ENCODE measurements at regions not wholly inside any gene's neighbourhood (a gene's known extent, or its start where the extent isn't known, plus 50 kb on each side); places are given as distances from the start of the nearest gene placed in this dataset.

DNA sequence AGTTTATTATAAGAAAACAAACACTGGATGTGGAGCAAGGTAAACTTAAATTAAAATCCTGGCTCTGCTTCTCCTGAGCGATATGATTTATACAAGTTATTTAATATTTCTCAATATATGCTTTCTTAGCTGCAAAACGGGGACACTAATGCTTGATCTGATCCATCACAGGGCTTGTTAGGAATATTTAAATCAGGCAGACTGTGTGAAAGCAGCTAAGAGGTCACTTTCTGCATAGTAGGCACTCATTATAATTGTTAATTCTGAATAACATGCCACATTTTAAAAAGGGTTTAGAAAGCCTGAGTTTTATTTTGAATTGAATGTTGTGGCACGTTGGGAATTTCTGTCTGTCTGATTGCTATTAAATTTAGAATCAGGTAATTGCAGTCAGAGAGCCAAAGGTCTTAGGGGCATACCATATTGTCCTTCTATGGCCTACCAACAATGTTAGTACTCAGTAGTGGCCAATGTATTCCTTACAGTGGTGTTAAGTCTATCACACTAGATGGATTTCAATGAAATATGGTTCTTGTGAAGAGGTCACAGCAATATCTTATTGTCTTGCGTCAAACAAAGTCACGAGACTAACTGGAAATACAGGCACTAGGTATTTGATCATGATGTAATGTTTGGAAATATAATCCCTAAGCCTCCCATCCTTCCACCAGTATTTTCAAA, 890.0 kb upstream of the CDH8 start:
- TF ChIP-seq, protein P1, sequence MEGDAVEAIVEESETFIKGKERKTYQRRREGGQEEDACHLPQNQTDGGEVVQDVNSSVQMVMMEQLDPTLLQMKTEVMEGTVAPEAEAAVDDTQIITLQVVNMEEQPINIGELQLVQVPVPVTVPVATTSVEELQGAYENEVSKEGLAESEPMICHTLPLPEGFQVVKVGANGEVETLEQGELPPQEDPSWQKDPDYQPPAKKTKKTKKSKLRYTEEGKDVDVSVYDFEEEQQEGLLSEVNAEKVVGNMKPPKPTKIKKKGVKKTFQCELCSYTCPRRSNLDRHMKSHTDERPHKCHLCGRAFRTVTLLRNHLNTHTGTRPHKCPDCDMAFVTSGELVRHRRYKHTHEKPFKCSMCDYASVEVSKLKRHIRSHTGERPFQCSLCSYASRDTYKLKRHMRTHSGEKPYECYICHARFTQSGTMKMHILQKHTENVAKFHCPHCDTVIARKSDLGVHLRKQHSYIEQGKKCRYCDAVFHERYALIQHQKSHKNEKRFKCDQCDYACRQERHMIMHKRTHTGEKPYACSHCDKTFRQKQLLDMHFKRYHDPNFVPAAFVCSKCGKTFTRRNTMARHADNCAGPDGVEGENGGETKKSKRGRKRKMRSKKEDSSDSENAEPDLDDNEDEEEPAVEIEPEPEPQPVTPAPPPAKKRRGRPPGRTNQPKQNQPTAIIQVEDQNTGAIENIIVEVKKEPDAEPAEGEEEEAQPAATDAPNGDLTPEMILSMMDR (IDR thresholded peaks at IDR 0.05; ENCODE audit: low read length): no peak
- TF ChIP-seq EZH2 (optimal IDR thresholded peaks at IDR 0.05; ENCODE audit: low read depth, low read length): no peak
- TF ChIP-seq EZH2phosphoT487 (IDR thresholded peaks at IDR 0.05; ENCODE audit: low read length): no peak
- Histone ChIP-seq H3K4me2 (ENCODE audit: low read depth, low read length) (no peak overlapping the region), H3K79me2 (ENCODE audit: low read length) (no peaks in the 10 kb centered on the region), H3K9ac (ENCODE audit: low read length) (no peak overlapping the region), H2AFZ (ENCODE audit: low read length) (no peak overlapping the region), H3F3A (ENCODE audit: insufficient read depth, low read length) (no peaks in the 10 kb centered on the region), H4K20me1 (ENCODE audit: insufficient read depth, low read length) (no peaks in the 10 kb centered on the region), H3K27me3 (replicated peaks; ENCODE audit: insufficient read depth, low read length) (no peaks in the 10 kb centered on the region), H3K9me2 (replicated peaks; ENCODE audit: insufficient read depth, low read length) (no peaks in the 10 kb centered on the region), H3K27ac (ENCODE audit: low read length) (no peak overlapping the region), H3K4me3 (ENCODE audit: low read length) (no peak overlapping the region), H3K9me3 (replicated peaks; ENCODE audit: insufficient read depth, low read length) (no peaks in the 10 kb centered on the region), H3K4me1 (ENCODE audit: low read length) (no peaks in the 10 kb centered on the region), H3K36me3 (replicated peaks; ENCODE audit: insufficient read depth, low read length) (no peaks in the 10 kb centered on the region)
- DNase-seq: no peak

DNA sequence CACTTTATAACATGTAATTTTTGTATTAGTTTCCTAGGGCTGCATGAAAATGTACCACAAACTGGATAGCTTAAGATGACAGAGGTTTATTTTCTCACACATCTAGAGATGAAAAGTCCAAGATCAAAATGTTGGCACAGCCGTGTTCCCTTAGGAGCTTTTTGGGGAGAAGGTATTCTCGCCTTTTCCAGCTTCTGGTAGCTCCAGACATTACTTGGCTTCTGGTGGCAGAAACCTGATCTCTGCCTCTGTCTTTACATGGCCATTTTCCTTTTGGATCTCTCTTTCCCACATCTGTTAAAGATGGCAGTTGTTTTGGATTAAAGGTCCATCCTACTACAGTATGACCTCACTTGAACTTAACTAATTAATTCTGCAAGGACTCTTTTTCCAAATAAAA, 885.7 kb upstream of the CDH8 start:
- no peaks in the 10 kb centered on the region for H3K36me3 ChIP-seq (replicated peaks; ENCODE audit: insufficient read depth, low read length)

DNA sequence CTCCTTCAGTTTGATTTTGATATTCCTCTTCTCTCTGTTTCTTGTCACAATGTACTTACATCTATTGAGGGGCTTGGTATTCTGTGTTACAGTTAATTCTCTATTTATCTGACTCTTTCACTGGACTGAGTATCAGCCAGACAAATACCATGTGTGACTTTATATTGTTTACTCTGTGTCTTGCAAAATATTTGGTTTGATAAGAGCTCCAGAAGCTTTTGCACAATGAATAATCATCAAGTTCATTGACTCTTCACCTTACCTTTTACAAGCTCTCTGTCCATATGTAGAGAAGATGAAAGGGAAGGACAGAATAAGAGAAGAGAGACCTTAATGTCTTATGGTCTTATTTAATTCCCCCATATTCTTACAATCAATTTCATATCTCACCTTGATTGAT, 877.7 kb upstream of the CDH8 start:
- no peak overlapping the region for H3K9ac ChIP-seq (ENCODE audit: low read length)
- no peaks in the 10 kb centered on the region for H3K9me2 ChIP-seq (replicated peaks; ENCODE audit: insufficient read depth, low read length)
- no peaks in the 10 kb centered on the region for H3K27me3 ChIP-seq (replicated peaks; ENCODE audit: insufficient read depth, low read length)
- no peaks in the 10 kb centered on the region for H4K20me1 ChIP-seq (ENCODE audit: insufficient read depth, low read length)
- no peaks in the 10 kb centered on the region for H3F3A ChIP-seq (ENCODE audit: insufficient read depth, low read length)
- H3K9me3 ChIP-seq (replicated peaks; ENCODE audit: insufficient read depth, low read length): no peaks in the 10 kb centered on the region
- no peak overlapping the region for H3K27ac ChIP-seq (ENCODE audit: low read length)
- DNase-seq: no peak
- no peak overlapping the region for H3K4me3 ChIP-seq (ENCODE audit: low read length)
- TF ChIP-seq, protein P1 (IDR thresholded peaks at IDR 0.05; ENCODE audit: low read length): no peak
- TF ChIP-seq EZH2phosphoT487 (IDR thresholded peaks at IDR 0.05; ENCODE audit: low read length) (no peak), EZH2 (optimal IDR thresholded peaks at IDR 0.05; ENCODE audit: low read depth, low read length) (no peak)
- no peaks in the 10 kb centered on the region for H3K4me1 ChIP-seq (ENCODE audit: low read length)
- H3K4me2 ChIP-seq (ENCODE audit: low read depth, low read length): no peak overlapping the region
- no peaks in the 10 kb centered on the region for H3K36me3 ChIP-seq (replicated peaks; ENCODE audit: insufficient read depth, low read length)
- H2AFZ ChIP-seq (ENCODE audit: low read length): no peak overlapping the region
- H3K79me2 ChIP-seq (ENCODE audit: low read length): no peaks in the 10 kb centered on the region

More for the DNA sequence above, 885.7 kb upstream of the CDH8 start:
- H4K20me1 ChIP-seq (ENCODE audit: insufficient read depth, low read length): no peaks in the 10 kb centered on the region
- H3K4me3 ChIP-seq (ENCODE audit: low read length): no peak overlapping the region
- TF ChIP-seq EZH2phosphoT487 (IDR thresholded peaks at IDR 0.05; ENCODE audit: low read length) (no peak), EZH2 (optimal IDR thresholded peaks at IDR 0.05; ENCODE audit: low read depth, low read length) (no peak)
- TF ChIP-seq, protein P1 (IDR thresholded peaks at IDR 0.05; ENCODE audit: low read length): no peak
- no peaks in the 10 kb centered on the region for H3K79me2 ChIP-seq (ENCODE audit: low read length)
- H3K27ac ChIP-seq (ENCODE audit: low read length): no peak overlapping the region
- no peak for DNase-seq
- H3K9me2 ChIP-seq (replicated peaks; ENCODE audit: insufficient read depth, low read length): no peaks in the 10 kb centered on the region
- no peaks in the 10 kb centered on the region for H3F3A ChIP-seq (ENCODE audit: insufficient read depth, low read length)
- H2AFZ ChIP-seq (ENCODE audit: low read length): no peak overlapping the region
- H3K9ac ChIP-seq (ENCODE audit: low read length): no peak overlapping the region
- H3K4me2 ChIP-seq (ENCODE audit: low read depth, low read length): no peak overlapping the region
- H3K27me3 ChIP-seq (replicated peaks; ENCODE audit: insufficient read depth, low read length): no peaks in the 10 kb centered on the region
- H3K4me1 ChIP-seq (ENCODE audit: low read length): no peaks in the 10 kb centered on the region
- H3K9me3 ChIP-seq (replicated peaks; ENCODE audit: insufficient read depth, low read length): no peaks in the 10 kb centered on the region
